ENCODE measurements at regions not wholly inside any gene's neighbourhood (a gene's known extent, or its start where the extent isn't known, plus 50 kb on each side); places are given as distances from the start of the nearest gene placed in this dataset.
"Not testable (repeated sequence)": the region's sequence is repeated elsewhere in the genome, so short reads cannot be mapped to it uniquely, and the experiment has no call there.

DNA sequence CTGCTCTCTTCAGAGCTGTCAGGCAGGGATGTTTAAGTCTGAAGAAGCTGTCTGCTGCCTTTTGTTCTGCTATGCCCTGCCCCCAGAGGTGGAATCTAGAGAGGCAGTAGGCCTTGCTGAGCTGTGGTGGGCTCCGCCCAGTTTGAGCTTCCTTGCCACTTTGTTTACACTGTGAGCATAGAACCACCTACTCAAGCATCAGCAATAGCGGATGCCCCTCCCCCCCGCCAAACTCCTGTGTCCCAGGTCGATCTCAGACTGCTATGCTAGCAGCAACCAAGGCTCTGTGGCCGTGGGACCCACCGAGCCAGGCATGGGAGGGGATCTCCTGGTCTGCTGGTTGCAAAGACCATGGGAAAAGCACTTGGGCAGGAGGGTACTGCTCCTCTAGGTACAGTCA is 140.5 kb upstream of the PLXNC1 start:
- TF ChIP-seq, protein P1, sequence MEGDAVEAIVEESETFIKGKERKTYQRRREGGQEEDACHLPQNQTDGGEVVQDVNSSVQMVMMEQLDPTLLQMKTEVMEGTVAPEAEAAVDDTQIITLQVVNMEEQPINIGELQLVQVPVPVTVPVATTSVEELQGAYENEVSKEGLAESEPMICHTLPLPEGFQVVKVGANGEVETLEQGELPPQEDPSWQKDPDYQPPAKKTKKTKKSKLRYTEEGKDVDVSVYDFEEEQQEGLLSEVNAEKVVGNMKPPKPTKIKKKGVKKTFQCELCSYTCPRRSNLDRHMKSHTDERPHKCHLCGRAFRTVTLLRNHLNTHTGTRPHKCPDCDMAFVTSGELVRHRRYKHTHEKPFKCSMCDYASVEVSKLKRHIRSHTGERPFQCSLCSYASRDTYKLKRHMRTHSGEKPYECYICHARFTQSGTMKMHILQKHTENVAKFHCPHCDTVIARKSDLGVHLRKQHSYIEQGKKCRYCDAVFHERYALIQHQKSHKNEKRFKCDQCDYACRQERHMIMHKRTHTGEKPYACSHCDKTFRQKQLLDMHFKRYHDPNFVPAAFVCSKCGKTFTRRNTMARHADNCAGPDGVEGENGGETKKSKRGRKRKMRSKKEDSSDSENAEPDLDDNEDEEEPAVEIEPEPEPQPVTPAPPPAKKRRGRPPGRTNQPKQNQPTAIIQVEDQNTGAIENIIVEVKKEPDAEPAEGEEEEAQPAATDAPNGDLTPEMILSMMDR (IDR thresholded peaks at IDR 0.05; ENCODE audit: low read length), result not testable (repeated sequence)
- not testable (repeated sequence) for TF ChIP-seq EZH2 (IDR thresholded peaks at IDR 0.05; ENCODE audit: borderline replicate concordance, low read length)
